GM23338 (cell line): ENCODE measurements at regions not wholly inside any gene's neighbourhood (a gene's known extent, or its start where the extent isn't known, plus 50 kb on each side); places are given as distances from the start of the nearest gene placed in this dataset.

ENCODE experiments used
- CREB1 ChIP-seq: fragments of 250-450 bp; sonication (Bioruptor Pico); IDR thresholded peaks from 2 replicates; pipeline ENCODE4 v1.5.0; 2020; ENCODE audit warnings: low read depth, mild to moderate bottlenecking, moderate library complexity
- EZH2 ChIP-seq: fragments of 200-600 bp; sonication (generic); IDR thresholded peaks from one replicate; pipeline ENCODE4 v1.8.0; 2017; ENCODE audit warnings: antibody characterized with exemption, mild to moderate bottlenecking, low read depth; ENCODE audit not compliant: unreplicated experiment
- EZH2phosphoT487 ChIP-seq: fragments of 200-600 bp; sonication (generic); IDR thresholded peaks from one replicate; pipeline ENCODE4 v1.8.1; 2018; ENCODE audit warnings: antibody characterized with exemption; ENCODE audit not compliant: unreplicated experiment
- JUNB ChIP-seq: IDR thresholded peaks from one replicate; pipeline ENCODE4 v1.6.1; 2016; ENCODE audit warnings: antibody characterized with exemption; ENCODE audit not compliant: unreplicated experiment
- NANOG ChIP-seq: IDR thresholded peaks from 2 replicates; pipeline ENCODE4 v1.6.1; 2016; ENCODE audit warnings: antibody characterized with exemption, borderline replicate concordance
- POLR2AphosphoS5 ChIP-seq: IDR thresholded peaks from 2 replicates; pipeline ENCODE4 v1.6.1; 2016; ENCODE audit warnings: antibody characterized with exemption, low read depth
- STAT1 ChIP-seq: IDR thresholded peaks from one replicate; pipeline ENCODE4 v1.6.1; 2016; ENCODE audit warnings: antibody characterized with exemption; ENCODE audit not compliant: unreplicated experiment
- ZNF114 ChIP-seq: fragments of 250-450 bp; sonication (Bioruptor Pico); IDR thresholded peaks from 2 replicates; pipeline ENCODE4 v1.5.0; 2020; ENCODE audit warnings: mild to moderate bottlenecking, moderate library complexity
- ZNF331 ChIP-seq: fragments of 250-450 bp; sonication (Bioruptor Pico); IDR thresholded peaks from 2 replicates; pipeline ENCODE4 v1.5.0; 2020; ENCODE audit warnings: low read depth, mild to moderate bottlenecking, moderate library complexity
- ZNF462 ChIP-seq: fragments of 250-450 bp; sonication (Bioruptor Pico); IDR thresholded peaks from 2 replicates; pipeline ENCODE4 v1.5.0; 2020; ENCODE audit warnings: mild to moderate bottlenecking, moderate library complexity
- TF ChIP-seq, protein P1 (sequence below): IDR thresholded peaks from 2 replicates; pipeline ENCODE4 v1.6.1; 2016; ENCODE audit warnings: antibody characterized with exemption
- TF ChIP-seq, protein P2 (sequence below), 2 experiments: fragments of 200-600 bp in 1 of 2; sonication (generic) in 1 of 2; conservative IDR thresholded peaks; 2 replicates each; pipeline versions ENCODE4 v1.5.1 to v1.6.1; 2016 to 2017; ENCODE audit warnings: antibody characterized with exemption in 2 of 2, low read depth in 2 of 2, mild to moderate bottlenecking in 2 of 2, moderate library complexity in 1 of 2
- TF ChIP-seq, protein P3 (sequence below): IDR thresholded peaks from one replicate; pipeline ENCODE4 v1.6.1; 2018; ENCODE audit warnings: antibody characterized with exemption; ENCODE audit not compliant: unreplicated experiment

DNA sequence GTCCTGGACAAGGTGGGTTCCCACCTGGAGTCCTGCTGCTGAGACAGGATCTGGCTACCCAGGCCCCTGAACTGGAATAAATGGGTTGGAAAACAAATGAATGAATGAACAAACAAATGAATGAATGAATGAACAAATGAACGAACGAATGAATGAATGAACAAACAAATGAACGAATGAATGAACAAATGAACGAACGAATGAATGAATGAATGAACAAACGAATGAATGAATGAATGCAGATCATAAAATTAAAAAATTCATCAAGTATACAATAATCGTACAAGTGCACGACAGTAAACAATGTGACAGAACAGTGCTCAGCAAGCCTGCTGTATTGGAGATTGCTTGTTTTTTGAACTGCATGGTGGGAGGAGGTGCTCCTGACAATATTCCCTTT, 2097.1 kb downstream of the MAT2B start:
- TF ChIP-seq, protein P1, sequence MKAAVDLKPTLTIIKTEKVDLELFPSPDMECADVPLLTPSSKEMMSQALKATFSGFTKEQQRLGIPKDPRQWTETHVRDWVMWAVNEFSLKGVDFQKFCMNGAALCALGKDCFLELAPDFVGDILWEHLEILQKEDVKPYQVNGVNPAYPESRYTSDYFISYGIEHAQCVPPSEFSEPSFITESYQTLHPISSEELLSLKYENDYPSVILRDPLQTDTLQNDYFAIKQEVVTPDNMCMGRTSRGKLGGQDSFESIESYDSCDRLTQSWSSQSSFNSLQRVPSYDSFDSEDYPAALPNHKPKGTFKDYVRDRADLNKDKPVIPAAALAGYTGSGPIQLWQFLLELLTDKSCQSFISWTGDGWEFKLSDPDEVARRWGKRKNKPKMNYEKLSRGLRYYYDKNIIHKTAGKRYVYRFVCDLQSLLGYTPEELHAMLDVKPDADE: no peak
- TF ChIP-seq, protein P2, sequence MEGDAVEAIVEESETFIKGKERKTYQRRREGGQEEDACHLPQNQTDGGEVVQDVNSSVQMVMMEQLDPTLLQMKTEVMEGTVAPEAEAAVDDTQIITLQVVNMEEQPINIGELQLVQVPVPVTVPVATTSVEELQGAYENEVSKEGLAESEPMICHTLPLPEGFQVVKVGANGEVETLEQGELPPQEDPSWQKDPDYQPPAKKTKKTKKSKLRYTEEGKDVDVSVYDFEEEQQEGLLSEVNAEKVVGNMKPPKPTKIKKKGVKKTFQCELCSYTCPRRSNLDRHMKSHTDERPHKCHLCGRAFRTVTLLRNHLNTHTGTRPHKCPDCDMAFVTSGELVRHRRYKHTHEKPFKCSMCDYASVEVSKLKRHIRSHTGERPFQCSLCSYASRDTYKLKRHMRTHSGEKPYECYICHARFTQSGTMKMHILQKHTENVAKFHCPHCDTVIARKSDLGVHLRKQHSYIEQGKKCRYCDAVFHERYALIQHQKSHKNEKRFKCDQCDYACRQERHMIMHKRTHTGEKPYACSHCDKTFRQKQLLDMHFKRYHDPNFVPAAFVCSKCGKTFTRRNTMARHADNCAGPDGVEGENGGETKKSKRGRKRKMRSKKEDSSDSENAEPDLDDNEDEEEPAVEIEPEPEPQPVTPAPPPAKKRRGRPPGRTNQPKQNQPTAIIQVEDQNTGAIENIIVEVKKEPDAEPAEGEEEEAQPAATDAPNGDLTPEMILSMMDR (conservative IDR thresholded peaks at IDR 0.05; ENCODE audit: low read depth in 2 of 2): no peak
- no peak for TF ChIP-seq JUNB
- TF ChIP-seq EZH2phosphoT487: no peak
- TF ChIP-seq EZH2: no peak
- TF ChIP-seq, protein P3, sequence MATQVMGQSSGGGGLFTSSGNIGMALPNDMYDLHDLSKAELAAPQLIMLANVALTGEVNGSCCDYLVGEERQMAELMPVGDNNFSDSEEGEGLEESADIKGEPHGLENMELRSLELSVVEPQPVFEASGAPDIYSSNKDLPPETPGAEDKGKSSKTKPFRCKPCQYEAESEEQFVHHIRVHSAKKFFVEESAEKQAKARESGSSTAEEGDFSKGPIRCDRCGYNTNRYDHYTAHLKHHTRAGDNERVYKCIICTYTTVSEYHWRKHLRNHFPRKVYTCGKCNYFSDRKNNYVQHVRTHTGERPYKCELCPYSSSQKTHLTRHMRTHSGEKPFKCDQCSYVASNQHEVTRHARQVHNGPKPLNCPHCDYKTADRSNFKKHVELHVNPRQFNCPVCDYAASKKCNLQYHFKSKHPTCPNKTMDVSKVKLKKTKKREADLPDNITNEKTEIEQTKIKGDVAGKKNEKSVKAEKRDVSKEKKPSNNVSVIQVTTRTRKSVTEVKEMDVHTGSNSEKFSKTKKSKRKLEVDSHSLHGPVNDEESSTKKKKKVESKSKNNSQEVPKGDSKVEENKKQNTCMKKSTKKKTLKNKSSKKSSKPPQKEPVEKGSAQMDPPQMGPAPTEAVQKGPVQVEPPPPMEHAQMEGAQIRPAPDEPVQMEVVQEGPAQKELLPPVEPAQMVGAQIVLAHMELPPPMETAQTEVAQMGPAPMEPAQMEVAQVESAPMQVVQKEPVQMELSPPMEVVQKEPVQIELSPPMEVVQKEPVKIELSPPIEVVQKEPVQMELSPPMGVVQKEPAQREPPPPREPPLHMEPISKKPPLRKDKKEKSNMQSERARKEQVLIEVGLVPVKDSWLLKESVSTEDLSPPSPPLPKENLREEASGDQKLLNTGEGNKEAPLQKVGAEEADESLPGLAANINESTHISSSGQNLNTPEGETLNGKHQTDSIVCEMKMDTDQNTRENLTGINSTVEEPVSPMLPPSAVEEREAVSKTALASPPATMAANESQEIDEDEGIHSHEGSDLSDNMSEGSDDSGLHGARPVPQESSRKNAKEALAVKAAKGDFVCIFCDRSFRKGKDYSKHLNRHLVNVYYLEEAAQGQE: no peak
- no peak for TF ChIP-seq POLR2AphosphoS5
- TF ChIP-seq NANOG: no peak
- no peak for TF ChIP-seq ZNF114 (CRISPR knock-in tag)
- no peak for TF ChIP-seq ZNF331 (CRISPR knock-in tag)
- TF ChIP-seq STAT1: no peak
- no peak for TF ChIP-seq CREB1
- TF ChIP-seq ZNF462 (CRISPR knock-in tag): no peak
